ENCODE measurements at regions not wholly inside any gene's neighbourhood (a gene's known extent, or its start where the extent isn't known, plus 50 kb on each side); places are given as distances from the start of the nearest gene placed in this dataset.

- in situ Hi-C loops (cut with HindIII; ENCODE audit: low sequenced_read_pairs) = no loop called here
- DNase-seq (ENCODE audit: low read depth, low spot score) = no peak
- TF ChIP-seq CTCF (IDR thresholded peaks at IDR 0.05; ENCODE audit: low read depth, low read length) = no peak
- no peak overlapping the region for H3K4me3 ChIP-seq (ENCODE audit: low read depth, low read length)
These were observed 462.4 kb upstream of the RGS6 start for GRCh38 chr14:71469643-71470335.

- TF ChIP-seq CTCF (IDR thresholded peaks at IDR 0.05; ENCODE audit: low read depth, low read length) = no peak
- in situ Hi-C loops (cut with HindIII; ENCODE audit: low sequenced_read_pairs) = no loop called here
- H3K4me3 ChIP-seq (ENCODE audit: low read depth, low read length) = no peak overlapping the region
- no peak for DNase-seq (ENCODE audit: low read depth, low spot score)
These were observed 460.4 kb upstream of the RGS6 start for GRCh38 chr14:71471634-71472355.

- H3K4me3 ChIP-seq (ENCODE audit: low read depth, low read length) = no peak overlapping the region
- no peak for DNase-seq (ENCODE audit: low read depth, low spot score)
- in situ Hi-C loops (cut with HindIII; ENCODE audit: low sequenced_read_pairs) = no loop called here
- TF ChIP-seq CTCF (IDR thresholded peaks at IDR 0.05; ENCODE audit: low read depth, low read length) = no peak
These were observed 459.6 kb upstream of the RGS6 start for GRCh38 chr14:71472356-71473340.

GRCh38 chr14:71473843-71474242 lies 458.4 kb upstream of the RGS6 start:
- no peak for DNase-seq (ENCODE audit: low read depth, low spot score)
- TF ChIP-seq CTCF (IDR thresholded peaks at IDR 0.05; ENCODE audit: low read depth, low read length) = no peak
- H3K4me3 ChIP-seq (ENCODE audit: low read depth, low read length) = no peak overlapping the region
- in situ Hi-C loops (cut with HindIII; ENCODE audit: low sequenced_read_pairs) = no loop called here

- no peak overlapping the region for H3K4me3 ChIP-seq (ENCODE audit: low read depth, low read length)
- in situ Hi-C loops (cut with HindIII; ENCODE audit: low sequenced_read_pairs) = no loop called here
- TF ChIP-seq CTCF (IDR thresholded peaks at IDR 0.05; ENCODE audit: low read depth, low read length) = no peak
- no peak for DNase-seq (ENCODE audit: low read depth, low spot score)
These were observed 457.6 kb upstream of the RGS6 start for GRCh38 chr14:71474301-71475265.

All from astrocyte of the spinal cord (primary cell).